Spleen (tissue), 7 donors: ENCODE measurements at regions not wholly inside any gene's neighbourhood (a gene's known extent, or its start where the extent isn't known, plus 50 kb on each side); places are given as distances from the start of the nearest gene placed in this dataset.

Experiments
- CTCF ChIP-seq, 11 experiments: fragments of 200-600 bp in 7 of 11; fragments of 450-650 bp in 4 of 11; sonication (generic) in 4 of 11; IDR thresholded peaks in 8 of 11; conservative IDR thresholded peaks in 3 of 11; 1 replicate in 7 of 11; 2 replicates in 4 of 11; pipeline versions ENCODE4 v1.4.0 to v1.8.0; 2016 to 2021; ENCODE audit warnings: antibody characterized with exemption in 11 of 11, inconsistent platforms in 4 of 11, mild to moderate bottlenecking in 1 of 11
- POLR2AphosphoS5 ChIP-seq, 3 donors: sonication (generic); formaldehyde crosslinking; IDR thresholded peaks; one replicate each; pipeline ENCODE4 v1.5.1; 2017; ENCODE audit warnings: antibody characterized with exemption in 3 of 3
- donor health status: DM: no; HTN: no; CAD: no; lungs with moderate emphysema.
- donor health status: DM: no; HTN: no; CAD: no.
- donor health status: DM: no; HTN: no; CAD: no.

- TF ChIP-seq CTCF (IDR thresholded peaks at IDR 0.05 in 8 of 11, conservative IDR thresholded peaks at IDR 0.05 in 3 of 11), result no peak
- no peak for TF ChIP-seq POLR2AphosphoS5 (IDR thresholded peaks at IDR 0.05)
Measured at GRCh38 chr1:208366559-208366958, 122.4 kb upstream of the PLXNA2 start.
